SK-N-SH (cell line): ENCODE measurements at regions not wholly inside any gene's neighbourhood (a gene's known extent, or its start where the extent isn't known, plus 50 kb on each side); places are given as distances from the start of the nearest gene placed in this dataset.

Source experiments
- CTCF ChIA-PET: fragments of 300-600, 350-600 bp; formaldehyde crosslinking; extraction: SDS; loops from one replicate; lab custom pipeline; 2021; lab: Yijun Ruan, JAX
- POLR2A ChIA-PET: fragments of 350-600 bp; sonication (Branson Sonifier 250); formaldehyde crosslinking; extraction: SDS; loops from one replicate; lab custom pipeline; 2020; ENCODE audit warnings: antibody characterized with exemption, inconsistent platforms; lab: Yijun Ruan, JAX
- DNase-seq: peaks from one replicate; pipeline ENCODE4 v3.0.0; 2012
- H2AFZ ChIP-seq: fragments of 200-600 bp; sonication (generic); 2 replicates; pipeline ENCODE4 v1.8.1; 2016; ENCODE audit warnings: antibody characterized with exemption, mild to moderate bottlenecking, low read depth
- H3F3A ChIP-seq: fragments of 200-600 bp; sonication (generic); replicated peaks from 2 replicates; pipeline ENCODE3; 2016; ENCODE audit warnings: antibody characterized with exemption, mild to moderate bottlenecking; ENCODE audit not compliant: insufficient read depth
- H3K27ac ChIP-seq, 2 experiments: fragments of 200-500 bp in 1 of 2; fragments of 200-600 bp in 1 of 2; sonication (Bioruptor generic) in 1 of 2; sonication (generic), shearing (Covaris generic) in 1 of 2; 2 replicates each; pipeline versions ENCODE4 v1.5.1 to v1.6.1; 2014 to 2016; ENCODE audit warnings: low read depth in 2 of 2, inconsistent platforms in 1 of 2, low read length in 1 of 2, mild to moderate bottlenecking in 1 of 2, mixed read lengths in 1 of 2
- H3K27me3 ChIP-seq: fragments of 200-600 bp; sonication (generic), shearing (Covaris generic); 2 replicates; pipeline ENCODE4 v1.6.1; 2016; ENCODE audit warnings: mixed run types; ENCODE audit not compliant: insufficient read depth
- H3K36me3 ChIP-seq, 2 experiments: fragments of 200-500 bp in 1 of 2; fragments of 200-600 bp in 1 of 2; sonication (Bioruptor generic) in 1 of 2; sonication (generic) in 1 of 2; replicated peaks in 1 of 2; 2 replicates each; pipeline versions ENCODE3 to v1.5.1; 2014 to 2016; ENCODE audit warnings: low read length in 1 of 2, mild to moderate bottlenecking in 1 of 2; ENCODE audit not compliant: insufficient read depth in 2 of 2, control insufficient read depth in 1 of 2
- H3K4me1 ChIP-seq, 2 experiments: fragments of 200-500 bp in 1 of 2; fragments of 200-600 bp in 1 of 2; sonication (Bioruptor generic) in 1 of 2; sonication (generic), shearing (Covaris generic) in 1 of 2; 2 replicates each; pipeline versions ENCODE4 v1.5.1 to v1.6.1; 2014 to 2016; ENCODE audit warnings: low read depth in 1 of 2, low read length in 1 of 2, mixed run types in 1 of 2; ENCODE audit not compliant: insufficient read depth in 2 of 2, control insufficient read depth in 1 of 2
- H3K4me2 ChIP-seq: fragments of 200-600 bp; sonication (generic), shearing (Covaris generic); 2 replicates; pipeline ENCODE4 v1.6.1; 2017; ENCODE audit warnings: mixed run types
- H3K4me3 ChIP-seq, 2 experiments: fragments of 200-500 bp in 1 of 2; fragments of 200-600 bp in 1 of 2; sonication (Bioruptor generic) in 1 of 2; sonication (generic), shearing (Covaris generic) in 1 of 2; 2 replicates each; pipeline versions ENCODE4 v1.5.1 to v1.8.1; 2014 to 2016; ENCODE audit warnings: low read depth in 2 of 2, inconsistent platforms in 1 of 2, low read length in 1 of 2, mild to moderate bottlenecking in 1 of 2, mixed read lengths in 1 of 2, moderate library complexity in 1 of 2
- H3K79me2 ChIP-seq: fragments of 200-600 bp; sonication (generic); 2 replicates; pipeline ENCODE4 v1.8.1; 2017; ENCODE audit warnings: mild to moderate bottlenecking; ENCODE audit not compliant: insufficient read depth
- H3K9ac ChIP-seq: fragments of 200-600 bp; sonication (generic); 2 replicates; pipeline ENCODE4 v1.6.1; 2017; ENCODE audit warnings: mixed run types
- H3K9me2 ChIP-seq: fragments of 200-600 bp; sonication (generic); 2 replicates; pipeline ENCODE4 v1.6.1; 2017; ENCODE audit warnings: mixed run types
- H3K9me3 ChIP-seq: fragments of 200-600 bp; sonication (generic); 2 replicates; pipeline ENCODE4 v1.6.1; 2017; ENCODE audit warnings: mixed run types, mild to moderate bottlenecking, moderate library complexity
- H4K20me1 ChIP-seq: fragments of 200-600 bp; sonication (generic); 2 replicates; pipeline ENCODE4 v1.6.1; 2017; ENCODE audit warnings: mild to moderate bottlenecking, mixed run types; ENCODE audit not compliant: insufficient read depth
- CHD2 ChIP-seq: fragments of 150-350 bp; IDR thresholded peaks from 2 replicates; pipeline ENCODE4 v1.6.1; 2018; ENCODE audit warnings: low read length; ENCODE audit not compliant: partially characterized antibody
- CTCF ChIP-seq: fragments of 200-600 bp; sonication (generic); IDR thresholded peaks from 2 replicates; pipeline ENCODE4 v1.6.1; 2017; ENCODE audit warnings: antibody characterized with exemption, mild to moderate bottlenecking, moderate library complexity
- ELF1 ChIP-seq: IDR thresholded peaks from 2 replicates; pipeline ENCODE4 v1.4.0; 2012
- FOSL2 ChIP-seq: IDR thresholded peaks from 2 replicates; pipeline ENCODE4 v1.4.0; 2012; ENCODE audit warnings: low read depth, mild to moderate bottlenecking, moderate library complexity, borderline replicate concordance
- FOXJ3 ChIP-seq: sonication (generic); formaldehyde crosslinking; IDR thresholded peaks from 2 replicates; pipeline ENCODE4 v1.5.1; 2020; ENCODE audit warnings: mild to moderate bottlenecking, missing genetic modification reagents
- JUND ChIP-seq: IDR thresholded peaks from 2 replicates; pipeline ENCODE4 v1.4.0; 2012
- MEF2A ChIP-seq: IDR thresholded peaks from 2 replicates; pipeline ENCODE4 v1.4.0; 2012; ENCODE audit warnings: low read depth, borderline replicate concordance
- MXI1 ChIP-seq: IDR thresholded peaks from 2 replicates; pipeline ENCODE4 v1.6.1; 2012; ENCODE audit warnings: mild to moderate bottlenecking, low read depth, low read length, improper control_type of control experiment
- NFIC ChIP-seq: IDR thresholded peaks from 2 replicates; pipeline ENCODE4 v1.4.0; 2012; ENCODE audit warnings: borderline replicate concordance
- RCOR1 ChIP-seq: fragments of 150-350 bp; IDR thresholded peaks from 2 replicates; pipeline ENCODE4 v1.6.1; 2017; ENCODE audit warnings: antibody characterized with exemption, low read length
- RFX5 ChIP-seq: IDR thresholded peaks from 2 replicates; pipeline ENCODE4 v1.6.1; 2012; ENCODE audit warnings: mild to moderate bottlenecking, improper control_type of control experiment, low read length
- SIN3A ChIP-seq: IDR thresholded peaks from 2 replicates; pipeline ENCODE4 v1.6.1; 2012; ENCODE audit warnings: low read depth, mild to moderate bottlenecking, low read length, moderate library complexity, borderline replicate concordance
- SMC3 ChIP-seq: IDR thresholded peaks from 2 replicates; pipeline ENCODE4 v1.6.1; 2012; ENCODE audit warnings: low read depth, low read length, improper control_type of control experiment
- TEAD4 ChIP-seq: IDR thresholded peaks from 2 replicates; pipeline ENCODE4 v1.4.0; 2012; ENCODE audit warnings: mild to moderate bottlenecking, borderline replicate concordance; ENCODE audit not compliant: insufficient read depth
- YY1 ChIP-seq: IDR thresholded peaks from 2 replicates; pipeline ENCODE4 v1.4.0; 2012; ENCODE audit warnings: low read depth, mild to moderate bottlenecking
- WGBS: methylation state at CpG from one replicate; pipeline ENCODE4 v1.1.6; 2017; ENCODE audit warnings: low lambda C conversion rate; 5-methylcytosine and 5-hydroxymethylcytosine counted together
- TF ChIP-seq, protein P1 (sequence below): fragments of 150-350 bp; IDR thresholded peaks from 2 replicates; pipeline ENCODE4 v1.6.1; 2016; ENCODE audit warnings: mild to moderate bottlenecking, low read depth, low read length
- TF ChIP-seq, protein P2 (sequence below): IDR thresholded peaks from 2 replicates; pipeline ENCODE4 v1.4.0; 2012; ENCODE audit warnings: low read depth, borderline replicate concordance
- TF ChIP-seq, protein P3 (sequence below): IDR thresholded peaks from 2 replicates; pipeline ENCODE4; 2012
- TF ChIP-seq, protein P4 (sequence below): IDR thresholded peaks from 2 replicates; pipeline ENCODE4 v1.6.1; 2012; ENCODE audit warnings: mild to moderate bottlenecking, low read depth, low read length, moderate library complexity

DNA sequence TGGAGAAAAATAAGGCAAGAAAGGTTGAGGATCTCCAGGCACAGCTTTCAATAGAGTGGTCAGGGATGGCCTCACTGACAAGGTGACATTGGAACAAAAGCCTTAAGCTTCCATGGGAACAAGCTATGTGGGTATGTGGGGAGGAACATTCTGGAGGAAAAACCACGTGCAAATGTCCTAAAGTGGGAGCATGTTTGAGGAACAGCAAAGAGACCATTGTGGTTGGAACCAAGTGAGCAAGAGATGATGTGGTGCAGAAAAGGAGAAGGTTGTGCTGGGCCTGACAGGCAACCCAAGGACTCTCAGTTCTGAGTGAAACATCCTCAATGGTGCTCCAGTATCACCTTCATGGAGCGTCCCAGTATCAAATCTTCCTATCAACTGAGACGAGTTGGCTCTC, 184.0 kb downstream of the CAND1 start:
- Histone ChIP-seq H3K79me2 (no peaks in the 10 kb centered on the region), H3K27me3 (no peaks in the 10 kb centered on the region), H3K9me3 (no peaks in the 10 kb centered on the region), H4K20me1 (no peaks in the 10 kb centered on the region), H3K4me1 (peaks cover 9 to 16% of the 10 kb centered on the region in 2 experiments; a peak in 3 of 4 replicates), H3K27ac (no peak overlapping the region), H2AFZ (no peak overlapping the region), H3K36me3 (no peaks in the 10 kb centered on the region), H3K4me2 (no peak overlapping the region), H3K9ac (no peak overlapping the region), H3K4me3 (no peak overlapping the region), H3K9me2 (no peaks in the 10 kb centered on the region), H3F3A (peaks cover 10% of the 10 kb centered on the region)
- POLR2A ChIA-PET = no interaction called here
- no peak for DNase-seq
- TF ChIP-seq, protein P1, sequence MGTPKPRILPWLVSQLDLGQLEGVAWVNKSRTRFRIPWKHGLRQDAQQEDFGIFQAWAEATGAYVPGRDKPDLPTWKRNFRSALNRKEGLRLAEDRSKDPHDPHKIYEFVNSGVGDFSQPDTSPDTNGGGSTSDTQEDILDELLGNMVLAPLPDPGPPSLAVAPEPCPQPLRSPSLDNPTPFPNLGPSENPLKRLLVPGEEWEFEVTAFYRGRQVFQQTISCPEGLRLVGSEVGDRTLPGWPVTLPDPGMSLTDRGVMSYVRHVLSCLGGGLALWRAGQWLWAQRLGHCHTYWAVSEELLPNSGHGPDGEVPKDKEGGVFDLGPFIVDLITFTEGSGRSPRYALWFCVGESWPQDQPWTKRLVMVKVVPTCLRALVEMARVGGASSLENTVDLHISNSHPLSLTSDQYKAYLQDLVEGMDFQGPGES = no peak
- TF ChIP-seq RFX5 = no peak
- TF ChIP-seq, protein P2, sequence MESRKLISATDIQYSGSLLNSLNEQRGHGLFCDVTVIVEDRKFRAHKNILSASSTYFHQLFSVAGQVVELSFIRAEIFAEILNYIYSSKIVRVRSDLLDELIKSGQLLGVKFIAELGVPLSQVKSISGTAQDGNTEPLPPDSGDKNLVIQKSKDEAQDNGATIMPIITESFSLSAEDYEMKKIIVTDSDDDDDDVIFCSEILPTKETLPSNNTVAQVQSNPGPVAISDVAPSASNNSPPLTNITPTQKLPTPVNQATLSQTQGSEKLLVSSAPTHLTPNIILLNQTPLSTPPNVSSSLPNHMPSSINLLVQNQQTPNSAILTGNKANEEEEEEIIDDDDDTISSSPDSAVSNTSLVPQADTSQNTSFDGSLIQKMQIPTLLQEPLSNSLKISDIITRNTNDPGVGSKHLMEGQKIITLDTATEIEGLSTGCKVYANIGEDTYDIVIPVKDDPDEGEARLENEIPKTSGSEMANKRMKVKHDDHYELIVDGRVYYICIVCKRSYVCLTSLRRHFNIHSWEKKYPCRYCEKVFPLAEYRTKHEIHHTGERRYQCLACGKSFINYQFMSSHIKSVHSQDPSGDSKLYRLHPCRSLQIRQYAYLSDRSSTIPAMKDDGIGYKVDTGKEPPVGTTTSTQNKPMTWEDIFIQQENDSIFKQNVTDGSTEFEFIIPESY = no peak
- no peak for TF ChIP-seq CTCF
- no peak for TF ChIP-seq MXI1
- no peak for TF ChIP-seq ELF1
- no peak for TF ChIP-seq SIN3A
- no peak for TF ChIP-seq MEF2A
- TF ChIP-seq RCOR1 = no peak
- TF ChIP-seq SMC3 = no peak
- no peak for TF ChIP-seq FOXJ3 (CRISPR knock-in tag)
- no peak for TF ChIP-seq NFIC
- no peak for TF ChIP-seq YY1
- TF ChIP-seq TEAD4 = no peak
- TF ChIP-seq, protein P3, sequence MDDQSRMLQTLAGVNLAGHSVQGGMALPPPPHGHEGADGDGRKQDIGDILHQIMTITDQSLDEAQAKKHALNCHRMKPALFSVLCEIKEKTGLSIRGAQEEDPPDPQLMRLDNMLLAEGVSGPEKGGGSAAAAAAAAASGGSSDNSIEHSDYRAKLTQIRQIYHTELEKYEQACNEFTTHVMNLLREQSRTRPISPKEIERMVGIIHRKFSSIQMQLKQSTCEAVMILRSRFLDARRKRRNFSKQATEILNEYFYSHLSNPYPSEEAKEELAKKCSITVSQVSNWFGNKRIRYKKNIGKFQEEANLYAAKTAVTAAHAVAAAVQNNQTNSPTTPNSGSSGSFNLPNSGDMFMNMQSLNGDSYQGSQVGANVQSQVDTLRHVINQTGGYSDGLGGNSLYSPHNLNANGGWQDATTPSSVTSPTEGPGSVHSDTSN = no peak
- TF ChIP-seq, protein P4, sequence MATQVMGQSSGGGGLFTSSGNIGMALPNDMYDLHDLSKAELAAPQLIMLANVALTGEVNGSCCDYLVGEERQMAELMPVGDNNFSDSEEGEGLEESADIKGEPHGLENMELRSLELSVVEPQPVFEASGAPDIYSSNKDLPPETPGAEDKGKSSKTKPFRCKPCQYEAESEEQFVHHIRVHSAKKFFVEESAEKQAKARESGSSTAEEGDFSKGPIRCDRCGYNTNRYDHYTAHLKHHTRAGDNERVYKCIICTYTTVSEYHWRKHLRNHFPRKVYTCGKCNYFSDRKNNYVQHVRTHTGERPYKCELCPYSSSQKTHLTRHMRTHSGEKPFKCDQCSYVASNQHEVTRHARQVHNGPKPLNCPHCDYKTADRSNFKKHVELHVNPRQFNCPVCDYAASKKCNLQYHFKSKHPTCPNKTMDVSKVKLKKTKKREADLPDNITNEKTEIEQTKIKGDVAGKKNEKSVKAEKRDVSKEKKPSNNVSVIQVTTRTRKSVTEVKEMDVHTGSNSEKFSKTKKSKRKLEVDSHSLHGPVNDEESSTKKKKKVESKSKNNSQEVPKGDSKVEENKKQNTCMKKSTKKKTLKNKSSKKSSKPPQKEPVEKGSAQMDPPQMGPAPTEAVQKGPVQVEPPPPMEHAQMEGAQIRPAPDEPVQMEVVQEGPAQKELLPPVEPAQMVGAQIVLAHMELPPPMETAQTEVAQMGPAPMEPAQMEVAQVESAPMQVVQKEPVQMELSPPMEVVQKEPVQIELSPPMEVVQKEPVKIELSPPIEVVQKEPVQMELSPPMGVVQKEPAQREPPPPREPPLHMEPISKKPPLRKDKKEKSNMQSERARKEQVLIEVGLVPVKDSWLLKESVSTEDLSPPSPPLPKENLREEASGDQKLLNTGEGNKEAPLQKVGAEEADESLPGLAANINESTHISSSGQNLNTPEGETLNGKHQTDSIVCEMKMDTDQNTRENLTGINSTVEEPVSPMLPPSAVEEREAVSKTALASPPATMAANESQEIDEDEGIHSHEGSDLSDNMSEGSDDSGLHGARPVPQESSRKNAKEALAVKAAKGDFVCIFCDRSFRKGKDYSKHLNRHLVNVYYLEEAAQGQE = no peak
- TF ChIP-seq CHD2 = no peak
- TF ChIP-seq FOSL2 = no peak
- TF ChIP-seq JUND = no peak
- CTCF ChIA-PET = interaction anchor here (1.7 kb wide), 1 partner anchor 11 kb away, joined by 7 read pairs; no protein-coding TSS in a partner anchor
- WGBS = 35% methylated on average over 3 of the region's 3 CpGs
